ENCODE measurements at regions not wholly inside any gene's neighbourhood (a gene's known extent, or its start where the extent isn't known, plus 50 kb on each side); places are given as distances from the start of the nearest gene placed in this dataset.

GRCh38 chr4:64857198-64857597, 447.9 kb upstream of the TECRL start:
- intact Hi-C loops (cut with micrococcal nuclease): no loop called here
- no peaks in the 10 kb centered on the region for H3K4me1 ChIP-seq (ENCODE audit: control insufficient read depth in 1 of 2, insufficient read depth in 2 of 2, low read length in 2 of 2)
- H3K4me3 Mint-ChIP-seq: no peak overlapping the region
- H3K36me3 Mint-ChIP-seq: no peaks in the 10 kb centered on the region
- no peaks in the 10 kb centered on the region for H4K20me1 ChIP-seq (ENCODE audit: insufficient read depth, low read length)
- no peak overlapping the region for H3K9ac ChIP-seq (ENCODE audit: insufficient read depth, low read length, poor library complexity, severe bottlenecking)
- H3K9me3 Mint-ChIP-seq: peaks cover 0 to 3% (median 0%) of the 10 kb centered on the region in 7 donors
- no peak overlapping the region for H3K4me2 ChIP-seq (replicated peaks; ENCODE audit: extremely low read depth, low read length, poor library complexity, severe bottlenecking)
- H3K27me3 ChIP-seq (ENCODE audit: control insufficient read depth in 2 of 2, insufficient read depth in 2 of 2, low read length in 2 of 2): no peaks in the 10 kb centered on the region
- no peaks in the 10 kb centered on the region for H3K4me1 Mint-ChIP-seq
- no peak overlapping the region for H3K4me3 ChIP-seq (replicated peaks in 1 of 3; ENCODE audit: low read depth in 2 of 3, low read length in 3 of 3)
- no peak overlapping the region for H2AFZ ChIP-seq (ENCODE audit: insufficient read depth, low read depth, low read length, poor library complexity, severe bottlenecking)
- DNase-seq: no peak
- no peaks in the 10 kb centered on the region for H3K9me3 ChIP-seq (replicated peaks in 1 of 2; ENCODE audit: control insufficient read depth in 1 of 2, insufficient read depth in 1 of 2, low read length in 2 of 2)
- no peaks in the 10 kb centered on the region for H3K36me3 ChIP-seq (replicated peaks in 1 of 2; ENCODE audit: control insufficient read depth in 1 of 2, insufficient read depth in 2 of 2, low read length in 2 of 2)
- no peaks in the 10 kb centered on the region for H3K27me3 Mint-ChIP-seq (ENCODE audit: low read depth in 3 of 3)
- no CpG with 5 or more reads among the region's 1 CpG for WGBS (ENCODE audit: insufficient coverage)
- TF ChIP-seq CTCF (IDR thresholded peaks at IDR 0.05): no peak
- H3K27ac ChIP-seq (ENCODE audit: low read depth in 1 of 2, low read length in 2 of 2): no peak overlapping the region
- no peak overlapping the region for H3K27ac Mint-ChIP-seq
- no peaks in the 10 kb centered on the region for H3K79me2 ChIP-seq (ENCODE audit: insufficient read depth, low read length)

GRCh38 chr4:64846417-64846816, 437.2 kb upstream of the TECRL start:
- Histone ChIP-seq H3K27me3 (ENCODE audit: control insufficient read depth in 2 of 2, insufficient read depth in 2 of 2, low read length in 2 of 2) (no peaks in the 10 kb centered on the region), H3K27ac (ENCODE audit: low read depth in 1 of 2, low read length in 2 of 2) (no peak overlapping the region), H3K9me3 (replicated peaks in 1 of 2; ENCODE audit: control insufficient read depth in 1 of 2, insufficient read depth in 1 of 2, low read length in 2 of 2) (peaks cover 0 to 4% of the 10 kb centered on the region in 2 donors), H2AFZ (ENCODE audit: insufficient read depth, low read depth, low read length, poor library complexity, severe bottlenecking) (no peak overlapping the region), H3K4me1 (ENCODE audit: control insufficient read depth in 1 of 2, insufficient read depth in 2 of 2, low read length in 2 of 2) (no peaks in the 10 kb centered on the region), H3K9ac (ENCODE audit: insufficient read depth, low read length, poor library complexity, severe bottlenecking) (no peak overlapping the region), H3K4me3 (replicated peaks in 1 of 3; ENCODE audit: low read depth in 2 of 3, low read length in 3 of 3) (no peak overlapping the region), H3K4me2 (replicated peaks; ENCODE audit: extremely low read depth, low read length, poor library complexity, severe bottlenecking) (no peak overlapping the region), H3K79me2 (ENCODE audit: insufficient read depth, low read length) (no peaks in the 10 kb centered on the region), H3K36me3 (replicated peaks in 1 of 2; ENCODE audit: control insufficient read depth in 1 of 2, insufficient read depth in 2 of 2, low read length in 2 of 2) (no peaks in the 10 kb centered on the region), H4K20me1 (ENCODE audit: insufficient read depth, low read length) (no peaks in the 10 kb centered on the region)
- Mint-ChIP-seq H3K36me3 (no peaks in the 10 kb centered on the region), H3K27me3 (ENCODE audit: low read depth in 3 of 3) (no peaks in the 10 kb centered on the region), H3K4me1 (no peaks in the 10 kb centered on the region), H3K4me3 (no peak overlapping the region), H3K27ac (no peak overlapping the region), H3K9me3 (peaks cover 0 to 8% (median 3%) of the 10 kb centered on the region in 7 donors)
- no peak for DNase-seq
- TF ChIP-seq CTCF (IDR thresholded peaks at IDR 0.05): no peak
- intact Hi-C loops (cut with micrococcal nuclease): no loop called here

Measured in CD14-positive monocyte (primary cell).